GM23338 (cell line): ENCODE measurements at regions not wholly inside any gene's neighbourhood (a gene's known extent, or its start where the extent isn't known, plus 50 kb on each side); places are given as distances from the start of the nearest gene placed in this dataset.

ENCODE experiments used
- ATAC-seq: fragments of 200-7000 bp; cut with Tn5 transposase; 3 replicates; pipeline ENCODE4 v1.9.1; 2020
- DNase-seq: peaks from one replicate; pipeline ENCODE4 v3.0.0-alpha.2; 2015; ENCODE audit warnings: low spot score
- H2AFZ ChIP-seq: fragments of 200-600 bp; sonication (generic); 2 replicates; pipeline ENCODE4 v1.8.0; 2016; ENCODE audit warnings: antibody characterized with exemption, mild to moderate bottlenecking, moderate library complexity
- H3F3A ChIP-seq: fragments of 200-600 bp; sonication (generic); replicated peaks from 2 replicates; pipeline ENCODE4 v1.8.0; 2017; ENCODE audit warnings: antibody characterized with exemption, mixed run types, low read depth
- H3K27ac ChIP-seq: fragments of 200-600 bp; sonication (generic); 2 replicates; pipeline ENCODE4 v1.6.1; 2016; ENCODE audit warnings: low read depth
- H3K27me3 ChIP-seq: fragments of 200-600 bp; sonication (generic); 2 replicates; pipeline ENCODE4 v1.8.0; 2016; ENCODE audit warnings: mild to moderate bottlenecking, mixed run types, moderate library complexity; ENCODE audit not compliant: insufficient read depth
- H3K36me3 ChIP-seq: fragments of 200-600 bp; sonication (generic); 2 replicates; pipeline ENCODE4 v1.8.0; 2016; ENCODE audit warnings: mild to moderate bottlenecking; ENCODE audit not compliant: insufficient read depth
- H3K4me1 ChIP-seq: fragments of 200-600 bp; sonication (generic); 2 replicates; pipeline ENCODE4 v1.8.0; 2016; ENCODE audit warnings: mild to moderate bottlenecking, moderate library complexity; ENCODE audit not compliant: insufficient read depth
- H3K4me2 ChIP-seq: fragments of 200-600 bp; sonication (generic); 2 replicates; pipeline ENCODE4 v1.7.1; 2017; ENCODE audit warnings: mixed run types
- H3K4me3 ChIP-seq: fragments of 200-600 bp; sonication (generic); 2 replicates; pipeline ENCODE4 v1.6.1; 2016; ENCODE audit warnings: mixed run types
- H3K79me2 ChIP-seq: fragments of 200-600 bp; sonication (generic); replicated peaks from 2 replicates; pipeline ENCODE4 v1.8.0; 2017; ENCODE audit warnings: mild to moderate bottlenecking; ENCODE audit not compliant: insufficient read depth
- H3K9me2 ChIP-seq: fragments of 200-600 bp; sonication (generic); 2 replicates; pipeline ENCODE4 v1.8.0; 2017; ENCODE audit not compliant: insufficient read depth
- H4K20me1 ChIP-seq: fragments of 200-600 bp; sonication (generic); replicated peaks from 2 replicates; pipeline ENCODE4 v1.8.0; 2017; ENCODE audit warnings: mild to moderate bottlenecking; ENCODE audit not compliant: insufficient read depth
- H3K27ac Mint-ChIP-seq: 2 replicates; pipeline ENCODE4 v1.8.0; 2020; ENCODE audit warnings: inconsistent platforms, mild to moderate bottlenecking, moderate library complexity, mixed read lengths
- H3K27me3 Mint-ChIP-seq: 3 replicates; pipeline ENCODE4 v1.8.0; 2022; ENCODE audit warnings: low read depth, mild to moderate bottlenecking, moderate library complexity, mixed read lengths, inconsistent platforms; ENCODE audit not compliant: insufficient read depth, poor library complexity
- H3K36me3 Mint-ChIP-seq: 3 replicates; pipeline ENCODE4 v1.8.0; 2021; ENCODE audit warnings: low read depth, mild to moderate bottlenecking, inconsistent platforms, moderate library complexity, mixed read lengths
- H3K4me1 Mint-ChIP-seq: 3 replicates; pipeline ENCODE4 v1.8.0; 2020; ENCODE audit warnings: mild to moderate bottlenecking, inconsistent platforms, mixed read lengths
- H3K4me3 Mint-ChIP-seq: 3 replicates; pipeline ENCODE4 v1.8.0; 2021; ENCODE audit warnings: moderate library complexity, mild to moderate bottlenecking, inconsistent platforms, mixed read lengths
- H3K9me3 Mint-ChIP-seq: 3 replicates; pipeline ENCODE4 v1.8.0; 2020; ENCODE audit warnings: moderate library complexity, mild to moderate bottlenecking, inconsistent platforms, mixed read lengths
- ETS1 ChIP-seq: IDR thresholded peaks from 2 replicates; pipeline ENCODE4 v1.6.1; 2016; ENCODE audit warnings: antibody characterized with exemption
- JUNB ChIP-seq: IDR thresholded peaks from one replicate; pipeline ENCODE4 v1.6.1; 2016; ENCODE audit warnings: antibody characterized with exemption; ENCODE audit not compliant: unreplicated experiment
- POLR2AphosphoS5 ChIP-seq: IDR thresholded peaks from 2 replicates; pipeline ENCODE4 v1.6.1; 2016; ENCODE audit warnings: antibody characterized with exemption, low read depth
- ZNF331 ChIP-seq: fragments of 250-450 bp; sonication (Bioruptor Pico); IDR thresholded peaks from 2 replicates; pipeline ENCODE4 v1.5.0; 2020; ENCODE audit warnings: low read depth, mild to moderate bottlenecking, moderate library complexity
- ZNF462 ChIP-seq: fragments of 250-450 bp; sonication (Bioruptor Pico); IDR thresholded peaks from 2 replicates; pipeline ENCODE4 v1.5.0; 2020; ENCODE audit warnings: mild to moderate bottlenecking, moderate library complexity
- TF ChIP-seq, protein P1 (sequence below), 2 experiments: fragments of 200-600 bp in 1 of 2; sonication (generic) in 1 of 2; conservative IDR thresholded peaks; 2 replicates each; pipeline versions ENCODE4 v1.5.1 to v1.6.1; 2016 to 2017; ENCODE audit warnings: antibody characterized with exemption in 2 of 2, low read depth in 2 of 2, mild to moderate bottlenecking in 2 of 2, moderate library complexity in 1 of 2

DNA sequence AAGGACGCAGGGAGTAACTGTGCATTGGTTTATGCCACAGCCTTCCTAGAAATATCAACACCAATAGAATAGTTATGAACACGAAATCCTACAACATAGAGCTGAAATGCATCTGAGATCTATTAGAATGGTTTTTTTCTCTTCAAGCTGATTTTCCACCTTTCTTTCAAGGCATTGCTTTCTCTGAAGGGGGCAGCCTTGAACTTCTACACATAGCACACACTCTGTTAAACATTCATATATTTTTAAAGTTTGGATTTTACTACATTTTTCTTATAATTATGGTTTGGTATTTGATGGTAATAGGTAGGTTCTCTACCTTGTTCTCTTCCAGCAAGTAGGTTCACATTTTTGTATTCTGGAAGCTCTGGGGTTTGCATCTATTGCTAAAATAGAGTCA, 661.8 kb downstream of the SEMA5A start:
- Mint-ChIP-seq H3K36me3 (peaks cover 4% of the 10 kb centered on the region; the same call in 2 of the 3 replicates), H3K9me3 (peaks cover 11% of the 10 kb centered on the region), H3K4me3 (no peak overlapping the region), H3K4me1 (no peaks in the 10 kb centered on the region; the same call in 2 of the 3 replicates), H3K27ac (no peak overlapping the region), H3K27me3 (no peaks in the 10 kb centered on the region)
- peak overlapping the region; percentile 50; the same call in 1 of the 2 replicates for H2AFZ ChIP-seq
- H3K36me3 ChIP-seq: no peaks in the 10 kb centered on the region
- no peak for DNase-seq
- no peak for TF ChIP-seq POLR2AphosphoS5
- TF ChIP-seq, protein P1, sequence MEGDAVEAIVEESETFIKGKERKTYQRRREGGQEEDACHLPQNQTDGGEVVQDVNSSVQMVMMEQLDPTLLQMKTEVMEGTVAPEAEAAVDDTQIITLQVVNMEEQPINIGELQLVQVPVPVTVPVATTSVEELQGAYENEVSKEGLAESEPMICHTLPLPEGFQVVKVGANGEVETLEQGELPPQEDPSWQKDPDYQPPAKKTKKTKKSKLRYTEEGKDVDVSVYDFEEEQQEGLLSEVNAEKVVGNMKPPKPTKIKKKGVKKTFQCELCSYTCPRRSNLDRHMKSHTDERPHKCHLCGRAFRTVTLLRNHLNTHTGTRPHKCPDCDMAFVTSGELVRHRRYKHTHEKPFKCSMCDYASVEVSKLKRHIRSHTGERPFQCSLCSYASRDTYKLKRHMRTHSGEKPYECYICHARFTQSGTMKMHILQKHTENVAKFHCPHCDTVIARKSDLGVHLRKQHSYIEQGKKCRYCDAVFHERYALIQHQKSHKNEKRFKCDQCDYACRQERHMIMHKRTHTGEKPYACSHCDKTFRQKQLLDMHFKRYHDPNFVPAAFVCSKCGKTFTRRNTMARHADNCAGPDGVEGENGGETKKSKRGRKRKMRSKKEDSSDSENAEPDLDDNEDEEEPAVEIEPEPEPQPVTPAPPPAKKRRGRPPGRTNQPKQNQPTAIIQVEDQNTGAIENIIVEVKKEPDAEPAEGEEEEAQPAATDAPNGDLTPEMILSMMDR (conservative IDR thresholded peaks at IDR 0.05; ENCODE audit: low read depth in 2 of 2): peak in 1 of 2 experiments; percentile 26; a peak in 2 of 4 replicates
- H3F3A ChIP-seq: no peaks in the 10 kb centered on the region
- H3K79me2 ChIP-seq: no peaks in the 10 kb centered on the region
- H3K4me1 ChIP-seq: no peaks in the 10 kb centered on the region
- no peak overlapping the region for H3K4me3 ChIP-seq
- H4K20me1 ChIP-seq: no peaks in the 10 kb centered on the region
- ATAC-seq: no peak
- H3K4me2 ChIP-seq: no peak overlapping the region
- no peak overlapping the region for H3K27ac ChIP-seq
- H3K9me2 ChIP-seq: 0 out of 2 replicates have a peak, but pooled peaks cover 4% of the 10 kb centered on the region
- H3K27me3 ChIP-seq: no peaks in the 10 kb centered on the region

GRCh38 chr5:8892926-8893325, 652.9 kb downstream of the SEMA5A start:
- no peaks in the 10 kb centered on the region for H3K79me2 ChIP-seq
- no peaks in the 10 kb centered on the region for H3F3A ChIP-seq
- H3K27me3 ChIP-seq: no peaks in the 10 kb centered on the region
- Mint-ChIP-seq H3K27ac (no peak overlapping the region), H3K4me1 (peaks cover 3% of the 10 kb centered on the region; the same call in 2 of the 3 replicates), H3K4me3 (no peak overlapping the region), H3K36me3 (no peaks in the 10 kb centered on the region), H3K27me3 (no peaks in the 10 kb centered on the region), H3K9me3 (no peaks in the 10 kb centered on the region; the same call in 2 of the 3 replicates)
- no peak overlapping the region for H3K4me3 ChIP-seq
- ATAC-seq: no peak
- no peak overlapping the region for H2AFZ ChIP-seq
- H3K27ac ChIP-seq: no peak overlapping the region
- no peaks in the 10 kb centered on the region for H3K9me2 ChIP-seq
- DNase-seq: no peak
- H3K36me3 ChIP-seq: no peaks in the 10 kb centered on the region
- no peaks in the 10 kb centered on the region for H3K4me1 ChIP-seq
- no peaks in the 10 kb centered on the region for H4K20me1 ChIP-seq
- no peak overlapping the region for H3K4me2 ChIP-seq
- TF ChIP-seq ZNF462 (CRISPR knock-in tag) (no peak), JUNB (no peak), ETS1 (no peak), ZNF331 (CRISPR knock-in tag) (no peak), POLR2AphosphoS5 (no peak)
- TF ChIP-seq, protein P1 (conservative IDR thresholded peaks at IDR 0.05; ENCODE audit: low read depth in 2 of 2): no peak
